PC-9 (cell line): ENCODE measurements at regions not wholly inside any gene's neighbourhood (a gene's known extent, or its start where the extent isn't known, plus 50 kb on each side); places are given as distances from the start of the nearest gene placed in this dataset.

ENCODE experiments used
- BruUV-seq: library from RNA; stranded (reverse); fragments of 400-500 nt; replicated peaks from 2 replicates; lab custom pipeline; 2021; lab: Mats Ljungman, UMichigan
- CTCF ChIA-PET: fragments of 300-600 bp; sonication (Branson Sonifier 250); formaldehyde crosslinking; loops from one replicate; lab custom pipeline; 2022; ENCODE audit warnings: antibody characterized with exemption; lab: Charles Lee
- POLR2A ChIA-PET: fragments of 300-600 bp; sonication (Branson Sonifier 250); formaldehyde crosslinking; loops from one replicate; lab custom pipeline; 2022; ENCODE audit warnings: antibody characterized with exemption; ENCODE audit not compliant: unreplicated experiment; lab: Charles Lee
- DNase-seq, 2 experiments: peaks; one replicate each; pipeline versions ENCODE4 v3.0.0 to v3.0.0-alpha.2; 2015 to 2022; ENCODE audit warnings: mixed read lengths in 1 of 2
- H2AFZ ChIP-seq: fragments of 200-600 bp; sonication (generic); 2 replicates; pipeline ENCODE4 v1.8.1; 2017; ENCODE audit warnings: antibody characterized with exemption
- H3F3A ChIP-seq: fragments of 200-600 bp; sonication (generic); 2 replicates; pipeline ENCODE4 v1.8.1; 2017; ENCODE audit warnings: antibody characterized with exemption, mild to moderate bottlenecking, low read depth; ENCODE audit not compliant: insufficient read depth
- H3K27ac ChIP-seq: fragments of 200-600 bp; sonication (generic); 2 replicates; pipeline ENCODE4 v1.6.1; 2016; ENCODE audit warnings: mixed run types
- H3K27me3 ChIP-seq: fragments of 200-600 bp; sonication (generic); 2 replicates; pipeline ENCODE4 v1.6.1; 2016; ENCODE audit warnings: low read depth, mixed run types; ENCODE audit not compliant: insufficient read depth
- H3K36me3 ChIP-seq: fragments of 200-600 bp; sonication (generic); 2 replicates; pipeline ENCODE4 v1.6.1; 2016; ENCODE audit warnings: low read depth, mixed run types
- H3K4me1 ChIP-seq: fragments of 200-600 bp; sonication (generic); replicated peaks from 2 replicates; pipeline ENCODE4 v1.6.1; 2016; ENCODE audit warnings: mixed run types; ENCODE audit not compliant: insufficient read depth
- H3K4me2 ChIP-seq: fragments of 200-600 bp; sonication (generic); 2 replicates; pipeline ENCODE4 v1.6.1; 2017; ENCODE audit warnings: mixed run types
- H3K4me3 ChIP-seq: fragments of 200-600 bp; sonication (generic); 2 replicates; pipeline ENCODE4 v1.6.1; 2016; ENCODE audit warnings: mixed run types
- H3K79me2 ChIP-seq: fragments of 200-600 bp; sonication (generic); 2 replicates; pipeline ENCODE4 v1.6.1; 2017; ENCODE audit warnings: low read depth, mixed run types
- H3K9me2 ChIP-seq: fragments of 200-600 bp; sonication (generic); 2 replicates; pipeline ENCODE4 v1.8.1; 2017; ENCODE audit warnings: mild to moderate bottlenecking; ENCODE audit not compliant: insufficient read depth
- H3K9me3 ChIP-seq: fragments of 200-600 bp; sonication (generic); 2 replicates; pipeline ENCODE4 v1.8.1; 2016; ENCODE audit warnings: low read depth; ENCODE audit not compliant: insufficient read depth
- H4K20me1 ChIP-seq: fragments of 200-600 bp; sonication (generic); 2 replicates; pipeline ENCODE4 v1.8.1; 2017; ENCODE audit not compliant: insufficient read depth
- CTCF ChIP-seq: fragments of 200-600 bp; sonication (generic); conservative IDR thresholded peaks from 2 replicates; pipeline ENCODE4 v1.6.1; 2017; ENCODE audit warnings: mixed run types, antibody characterized with exemption, mild to moderate bottlenecking, moderate library complexity
- EZH2 ChIP-seq: fragments of 200-600 bp; sonication (generic); IDR thresholded peaks from 2 replicates; pipeline ENCODE4 v1.8.0; 2017; ENCODE audit warnings: antibody characterized with exemption, low read depth
- intact Hi-C: fragments of 100-400 bp; cut with micrococcal nuclease; formaldehyde crosslinking; loops from one replicate; pipeline ENCODE4 v1.10.0; 2022; ENCODE audit not compliant: unreplicated experiment

GRCh38 chr11:129268371-129268770, 76.2 kb upstream of the ARHGAP32 start:
- H2AFZ ChIP-seq, result no peak overlapping the region
- H3K4me3 ChIP-seq, result no peak overlapping the region
- 0 out of 2 replicates have a peak, but pooled peaks cover 9% of the 10 kb centered on the region for H3K36me3 ChIP-seq
- CTCF ChIA-PET, result no interaction called here
- H3K79me2 ChIP-seq, result peaks cover 60% of the 10 kb centered on the region
- no peaks in the 10 kb centered on the region for H3K4me1 ChIP-seq
- no peak overlapping the region for H3K27ac ChIP-seq
- H3K9me2 ChIP-seq, result no peaks in the 10 kb centered on the region
- TF ChIP-seq EZH2 (no peak), CTCF (no peak)
- DNase-seq, result no peak
- no peaks in the 10 kb centered on the region for H3F3A ChIP-seq
- intact Hi-C loops, result no loop called here
- POLR2A ChIA-PET, result no interaction called here
- H4K20me1 ChIP-seq, result no peaks in the 10 kb centered on the region
- no peak overlapping the region for H3K4me2 ChIP-seq
- no peaks in the 10 kb centered on the region for H3K27me3 ChIP-seq
- no TSS peak for BruUV-seq
- H3K9me3 ChIP-seq, result no peaks in the 10 kb centered on the region

GRCh38 chr11:129267716-129268115, 75.6 kb upstream of the ARHGAP32 start:
- POLR2A ChIA-PET, result no interaction called here
- TF ChIP-seq EZH2 (no peak), CTCF (no peak)

GRCh38 chr11:129266536-129266935, 74.4 kb upstream of the ARHGAP32 start:
- H3K36me3 ChIP-seq, result 0 out of 2 replicates have a peak, but pooled peaks cover 9% of the 10 kb centered on the region
- H3K27ac ChIP-seq, result no peak overlapping the region
- no peak overlapping the region for H3K4me2 ChIP-seq
- ChIA-PET POLR2A (no interaction called here), CTCF (no interaction called here)
- intact Hi-C loops, result no loop called here
- no TSS peak for BruUV-seq
- no peak overlapping the region for H3K4me3 ChIP-seq
- H3K79me2 ChIP-seq, result peaks cover 56% of the 10 kb centered on the region
- no peaks in the 10 kb centered on the region for H3K9me2 ChIP-seq
- no peak overlapping the region for H2AFZ ChIP-seq
- TF ChIP-seq EZH2 (no peak), CTCF (no peak)
- H3K9me3 ChIP-seq, result no peaks in the 10 kb centered on the region
- no peaks in the 10 kb centered on the region for H3K4me1 ChIP-seq
- no peaks in the 10 kb centered on the region for H3K27me3 ChIP-seq
- H3F3A ChIP-seq, result no peaks in the 10 kb centered on the region
- no peaks in the 10 kb centered on the region for H4K20me1 ChIP-seq
- no peak for DNase-seq

More at GRCh38 chr11:129267716-129268115, 75.6 kb upstream of the ARHGAP32 start:
- Histone ChIP-seq H3K9me2 (no peaks in the 10 kb centered on the region), H3K9me3 (no peaks in the 10 kb centered on the region), H3K4me2 (no peak overlapping the region), H3K4me1 (no peaks in the 10 kb centered on the region), H3K27me3 (no peaks in the 10 kb centered on the region), H3K4me3 (no peak overlapping the region), H3F3A (no peaks in the 10 kb centered on the region), H2AFZ (no peak overlapping the region), H3K79me2 (peaks cover 55% of the 10 kb centered on the region), H4K20me1 (no peaks in the 10 kb centered on the region), H3K36me3 (0 out of 2 replicates have a peak, but pooled peaks cover 9% of the 10 kb centered on the region), H3K27ac (no peak overlapping the region)
- intact Hi-C loops, result no loop called here
- DNase-seq, result no peak
- no TSS peak for BruUV-seq
- CTCF ChIA-PET, result no interaction called here
